ENCODE measurements at regions not wholly inside any gene's neighbourhood (a gene's known extent, or its start where the extent isn't known, plus 50 kb on each side); places are given as distances from the start of the nearest gene placed in this dataset.
A peak's percentile ranks its signal among the peaks of the same experiment; 100 is the strongest.

- DNase-seq (ENCODE audit: low spot score in 2 of 2), result no peak
- H3K9me3 ChIP-seq, result no peaks in the 10 kb centered on the region
- 78% methylated on average over 15 of the region's 16 CpGs for WGBS
- no peak overlapping the region for H3K4me3 ChIP-seq
- no peak overlapping the region for H3K27ac ChIP-seq
- no peaks in the 10 kb centered on the region for H3K36me3 ChIP-seq
- TF ChIP-seq POLR2A (IDR thresholded peaks at IDR 0.05), result no peak
- TF ChIP-seq CTCF (IDR thresholded peaks at IDR 0.05), result no peak
- no peak for TF ChIP-seq EP300 (IDR thresholded peaks at IDR 0.05)
- no peak for TF ChIP-seq POLR2AphosphoS5 (IDR thresholded peaks at IDR 0.05)
- H3K27me3 ChIP-seq, result peaks cover 27% of the 10 kb centered on the region
- H3K4me1 ChIP-seq, result peaks cover 7% of the 10 kb centered on the region
Measured at GRCh38 chr21:41066086-41066938, 101.6 kb upstream of the BACE2 start.

DNA sequence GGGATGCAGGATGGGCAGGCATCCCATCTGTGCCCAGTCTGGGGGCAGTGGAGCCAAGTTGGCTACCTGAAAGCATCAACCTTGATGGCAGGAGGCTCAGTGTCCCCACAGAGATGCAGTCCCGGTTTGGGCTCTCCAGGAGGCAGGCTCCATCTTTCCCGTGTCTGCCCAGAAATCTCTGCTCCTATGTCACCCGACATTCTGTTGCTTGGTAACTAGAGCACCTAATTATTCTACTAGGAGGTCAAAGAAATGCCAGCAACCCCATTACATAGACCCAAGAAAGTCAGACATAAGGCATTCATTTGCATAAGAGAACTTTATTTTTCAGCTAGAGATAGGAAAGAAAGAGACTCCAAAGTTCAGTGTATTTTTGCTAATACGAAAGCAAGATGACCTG is 100.3 kb upstream of the BACE2 start:
- peaks cover 27% of the 10 kb centered on the region for H3K27me3 ChIP-seq

GRCh38 chr21:41068496-41068895 is 99.5 kb upstream of the BACE2 start:
- WGBS, result 41% methylated on average over 7 of the region's 7 CpGs
- DNase-seq (ENCODE audit: low spot score in 2 of 2), result no peak
- Histone ChIP-seq H3K9me3 (no peaks in the 10 kb centered on the region), H3K36me3 (no peaks in the 10 kb centered on the region), H3K4me3 (peak overlapping the region; percentile 15), H3K4me1 (peaks cover 7% of the 10 kb centered on the region), H3K27ac (no peak overlapping the region), H3K27me3 (peaks cover 27% of the 10 kb centered on the region)
- TF ChIP-seq EP300 (IDR thresholded peaks at IDR 0.05) (no peak), POLR2A (IDR thresholded peaks at IDR 0.05) (no peak), POLR2AphosphoS5 (IDR thresholded peaks at IDR 0.05) (no peak)

More for the DNA sequence above, 100.3 kb upstream of the BACE2 start:
- H3K27ac ChIP-seq, result no peak overlapping the region
- no peak overlapping the region for H3K4me3 ChIP-seq
- no peak for DNase-seq (ENCODE audit: low spot score in 2 of 2)
- peaks cover 7% of the 10 kb centered on the region for H3K4me1 ChIP-seq
- no peaks in the 10 kb centered on the region for H3K36me3 ChIP-seq
- TF ChIP-seq POLR2A (IDR thresholded peaks at IDR 0.05) (no peak), POLR2AphosphoS5 (IDR thresholded peaks at IDR 0.05) (no peak), CTCF (IDR thresholded peaks at IDR 0.05) (no peak), EP300 (IDR thresholded peaks at IDR 0.05) (no peak)
- WGBS, result 79% methylated on average over 4 of the region's 4 CpGs
- no peaks in the 10 kb centered on the region for H3K9me3 ChIP-seq

DNA sequence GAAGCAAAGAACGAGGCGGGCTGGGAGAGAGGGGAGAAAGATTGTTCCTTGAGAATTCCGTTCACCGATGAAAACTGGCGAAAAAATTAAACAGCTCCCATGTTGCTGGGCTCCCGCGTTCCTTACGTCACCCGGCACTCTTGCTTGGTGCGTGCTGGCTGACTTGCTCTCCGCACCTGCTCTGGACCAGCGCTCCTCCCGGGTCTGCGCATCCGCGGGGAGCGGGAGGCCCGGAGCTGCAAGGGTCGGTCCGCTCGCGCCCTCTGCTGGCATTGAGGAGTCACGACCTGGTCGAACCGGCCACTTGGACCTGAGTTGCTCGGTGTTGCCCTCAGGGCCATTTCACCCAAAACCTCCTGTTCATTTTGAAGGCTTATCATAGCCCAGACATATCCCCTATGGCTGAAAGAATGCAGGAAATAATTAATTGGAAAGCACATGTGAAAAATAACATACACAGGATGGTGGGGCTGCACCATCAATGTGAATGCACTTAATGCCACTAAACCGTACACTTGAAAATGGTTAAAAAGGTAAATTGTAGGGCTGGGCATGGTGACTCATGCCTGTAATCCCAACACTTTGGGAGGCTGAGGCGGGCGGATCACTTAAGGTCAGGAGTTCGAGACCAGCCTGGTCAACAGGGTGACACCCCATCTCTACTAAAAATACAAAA is 98.9 kb upstream of the BACE2 start:
- peak; percentile 80 to 85 for DNase-seq (ENCODE audit: low spot score in 2 of 2)
- peaks cover 27% of the 10 kb centered on the region for H3K27me3 ChIP-seq
- 12% methylated on average over 30 of the region's 30 CpGs for WGBS
- peaks cover 7% of the 10 kb centered on the region for H3K4me1 ChIP-seq
- TF ChIP-seq POLR2A (IDR thresholded peaks at IDR 0.05), result no peak
- peak in 1 of 2 donors; percentile 88 for TF ChIP-seq CTCF (IDR thresholded peaks at IDR 0.05)
- no peaks in the 10 kb centered on the region for H3K36me3 ChIP-seq
- peak overlapping the region; percentile 15 for H3K4me3 ChIP-seq
- no peaks in the 10 kb centered on the region for H3K9me3 ChIP-seq
- H3K27ac ChIP-seq, result no peak overlapping the region

DNA sequence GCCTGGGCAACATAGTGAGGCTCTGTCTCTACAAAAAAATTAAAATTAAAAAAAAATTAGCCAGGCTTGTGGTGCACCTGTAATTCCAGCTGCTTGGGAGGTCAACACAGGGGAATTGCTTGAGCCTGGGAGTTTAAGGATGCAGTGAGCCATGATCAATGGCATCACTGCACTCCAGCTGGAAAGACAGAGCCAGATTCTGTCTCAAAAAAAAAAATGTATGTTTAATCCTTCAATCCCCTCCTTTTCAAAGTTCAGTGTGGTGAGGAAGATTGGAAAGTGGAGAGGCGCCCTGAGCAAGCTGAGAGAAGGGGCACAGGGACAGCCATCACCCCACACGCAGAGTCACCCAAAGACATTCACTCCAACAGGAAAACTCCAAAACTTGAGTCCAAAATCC is 97.7 kb upstream of the BACE2 start:
- TF ChIP-seq POLR2A (IDR thresholded peaks at IDR 0.05) (no peak), CTCF (IDR thresholded peaks at IDR 0.05) (no peak), EP300 (IDR thresholded peaks at IDR 0.05) (no peak), POLR2AphosphoS5 (IDR thresholded peaks at IDR 0.05) (no peak)
- 41% methylated on average over 2 of the region's 2 CpGs for WGBS

More for the DNA sequence above, 97.7 kb upstream of the BACE2 start:
- Histone ChIP-seq H3K4me3 (no peak overlapping the region), H3K9me3 (no peaks in the 10 kb centered on the region), H3K36me3 (no peaks in the 10 kb centered on the region), H3K4me1 (peaks cover 7% of the 10 kb centered on the region), H3K27ac (no peak overlapping the region), H3K27me3 (peaks cover 27% of the 10 kb centered on the region)
- DNase-seq (ENCODE audit: low spot score in 2 of 2), result no peak
